GM10266 (cell line): ENCODE measurements at regions not wholly inside any gene's neighbourhood (a gene's known extent, or its start where the extent isn't known, plus 50 kb on each side); places are given as distances from the start of the nearest gene placed in this dataset.

Experiments
- DNase-seq: peaks from one replicate; pipeline ENCODE4 v3.0.0; 2012; ENCODE audit errors: extremely low spot score
- CTCF ChIP-seq: IDR thresholded peaks from 2 replicates; pipeline ENCODE4 v1.5.1; 2012; ENCODE audit warnings: mild to moderate bottlenecking, low read depth; ENCODE audit not compliant: control insufficient read depth, insufficient read depth; ENCODE audit errors: missing control alignments

GRCh38 chr10:44476409-44477045, 91.6 kb upstream of the CXCL12 start:
- TF ChIP-seq CTCF: no peak
- DNase-seq: no peak

- DNase-seq: no peak
- TF ChIP-seq CTCF: no peak
Measured at GRCh38 chr10:44477046-44477425, 92.1 kb upstream of the CXCL12 start.

GRCh38 chr10:44478040-44478439, 93.1 kb upstream of the CXCL12 start:
- no peak for DNase-seq
- TF ChIP-seq CTCF: no peak

GRCh38 chr10:44478876-44479705, 94.2 kb upstream of the CXCL12 start:
- DNase-seq: no peak
- TF ChIP-seq CTCF: no peak

- TF ChIP-seq CTCF: no peak
- no peak for DNase-seq
Measured at GRCh38 chr10:44492678-44493077, 107.8 kb upstream of the CXCL12 start.

- no peak for DNase-seq
- TF ChIP-seq CTCF: no peak
Measured at GRCh38 chr10:44498222-44498621, 113.3 kb upstream of the CXCL12 start.

GRCh38 chr10:44500451-44500850, 115.6 kb upstream of the CXCL12 start:
- TF ChIP-seq CTCF: no peak

More at GRCh38 chr10:44500451-44500850, 115.6 kb upstream of the CXCL12 start:
- no peak for DNase-seq
